B cell (primary cell): ENCODE measurements at regions not wholly inside any gene's neighbourhood (a gene's known extent, or its start where the extent isn't known, plus 50 kb on each side); places are given as distances from the start of the nearest gene placed in this dataset.

Experiments used
- ATAC-seq: fragments of 200-7000 bp; cut with Tn5 transposase; one replicate; pipeline ENCODE4 v1.10.0; 2021; ENCODE audit warnings: low read depth, mild to moderate bottlenecking, moderate number of reproducible peaks, moderate library complexity
- CTCF ChIA-PET: fragments of 350-600 bp; sonication (Branson Sonifier 250); formaldehyde crosslinking; loops from one replicate; lab custom pipeline; 2021; ENCODE audit warnings: antibody characterized with exemption, inconsistent platforms; lab: Charles Lee
- POLR2A ChIA-PET: fragments of 350-600 bp; sonication (Branson Sonifier 250); formaldehyde crosslinking; loops from one replicate; lab custom pipeline; 2021; ENCODE audit warnings: antibody characterized with exemption; lab: Charles Lee
- DNase-seq: peaks from one replicate; pipeline ENCODE4 v3.0.0; 2013
- H2AFZ ChIP-seq: 2 replicates; pipeline ENCODE4 v1.6.1; 2012; ENCODE audit warnings: mild to moderate bottlenecking, low read depth, low read length; ENCODE audit not compliant: insufficient read depth, poor library complexity, severe bottlenecking
- H3K27ac ChIP-seq, 2 donors: 1 replicate in 1 of 2; 2 replicates in 1 of 2; pipeline ENCODE4 v1.5.1; 2012 to 2013; ENCODE audit warnings: low read length in 2 of 2, mild to moderate bottlenecking in 2 of 2, moderate library complexity in 1 of 2
- H3K27me3 ChIP-seq, 4 experiments: fragments of 200-600 bp in 1 of 4; sonication (generic) in 1 of 4; replicated peaks in 1 of 4; 1 replicate in 2 of 4; 2 replicates in 2 of 4; pipeline versions ENCODE4 v1.6.1 to v1.7.0; 2013 to 2016; ENCODE audit warnings: low read length in 3 of 4, mild to moderate bottlenecking in 2 of 4, mixed read lengths in 1 of 4, moderate library complexity in 1 of 4; ENCODE audit not compliant: insufficient read depth in 4 of 4, control insufficient read depth in 3 of 4; ENCODE audit errors: control extremely low read depth in 1 of 4
- H3K36me3 ChIP-seq, 2 experiments: replicated peaks in 1 of 2; 1 replicate in 1 of 2; 2 replicates in 1 of 2; pipeline versions ENCODE4 v1.6.1 to v1.7.1; 2013; ENCODE audit warnings: low read length in 1 of 2; ENCODE audit not compliant: insufficient read depth in 2 of 2, control insufficient read depth in 1 of 2; ENCODE audit errors: control extremely low read depth in 1 of 2, extremely low read depth in 1 of 2
- H3K4me1 ChIP-seq, 2 donors: fragments of 200-600 bp in 1 of 2; sonication (generic) in 1 of 2; 1 replicate in 1 of 2; 2 replicates in 1 of 2; pipeline versions ENCODE4 v1.5.1 to v1.6.1; 2013 to 2017; ENCODE audit warnings: low read length in 2 of 2; ENCODE audit not compliant: control insufficient read depth in 2 of 2, insufficient read depth in 2 of 2
- H3K4me2 ChIP-seq: replicated peaks from 2 replicates; pipeline ENCODE3; 2012; ENCODE audit warnings: mild to moderate bottlenecking, low read depth, low read length; ENCODE audit not compliant: poor library complexity, severe bottlenecking
- H3K4me3 ChIP-seq, 5 experiments: fragments of 200-600 bp in 1 of 5; sonication (generic) in 1 of 5; 1 replicate in 3 of 5; 2 replicates in 2 of 5; pipeline versions ENCODE4 v1.5.1 to v1.7.0; 2011 to 2016; ENCODE audit warnings: low read length in 4 of 5, mild to moderate bottlenecking in 4 of 5, low read depth in 2 of 5, control low read depth in 1 of 5, moderate library complexity in 1 of 5; ENCODE audit not compliant: insufficient read depth in 1 of 5; ENCODE audit errors: control extremely low read depth in 1 of 5, extremely low read depth in 1 of 5
- H3K79me2 ChIP-seq: fragments of 200-600 bp; sonication (generic); one replicate; pipeline ENCODE4 v1.6.0; 2016; ENCODE audit warnings: low read length; ENCODE audit not compliant: control insufficient read depth, insufficient read depth
- H3K9ac ChIP-seq: fragments of 200-600 bp; sonication (generic); 2 replicates; pipeline ENCODE4 v1.6.1; 2017; ENCODE audit warnings: mild to moderate bottlenecking, low read length, moderate library complexity
- H3K9me3 ChIP-seq, 3 donors: one replicate each; pipeline versions ENCODE4 v1.6.1 to v1.7.1; 2013; ENCODE audit warnings: low read length in 2 of 3; ENCODE audit not compliant: control insufficient read depth in 2 of 3, insufficient read depth in 1 of 3; ENCODE audit errors: control extremely low read depth in 1 of 3
- H4K20me1 ChIP-seq: 2 replicates; pipeline ENCODE4 v1.6.0; 2012; ENCODE audit warnings: mild to moderate bottlenecking, low read length; ENCODE audit not compliant: insufficient read depth, control insufficient read depth, poor library complexity, severe bottlenecking
- H3K27ac Mint-ChIP-seq: one replicate; pipeline ENCODE4 v1.8.0; 2021; ENCODE audit warnings: mixed read lengths
- H3K27me3 Mint-ChIP-seq: one replicate; pipeline ENCODE4 v1.8.0; 2021; ENCODE audit warnings: mixed read lengths
- H3K4me1 Mint-ChIP-seq: one replicate; pipeline ENCODE4 v1.8.0; 2021; ENCODE audit warnings: mixed read lengths
- H3K4me3 Mint-ChIP-seq: one replicate; pipeline ENCODE4 v1.8.0; 2021; ENCODE audit warnings: mixed read lengths
- H3K9me3 Mint-ChIP-seq: one replicate; pipeline ENCODE4 v1.8.0; 2022; ENCODE audit warnings: mixed read lengths; ENCODE audit not compliant: insufficient read depth
- CTCF ChIP-seq: fragments of 200-600 bp; IDR thresholded peaks from one replicate; pipeline ENCODE4 v1.8.0; 2022; ENCODE audit warnings: antibody characterized with exemption, mild to moderate bottlenecking
- EZH2 ChIP-seq: IDR thresholded peaks from 2 replicates; pipeline ENCODE4 v1.6.1; 2012; ENCODE audit warnings: borderline replicate concordance, low read depth, mild to moderate bottlenecking, moderate library complexity, low read length; ENCODE audit not compliant: insufficient read depth, poor library complexity, severe bottlenecking
- WGBS: methylation state at CpG from one replicate; pipeline ENCODE4 v1.1.5; 2013; ENCODE audit warnings: missing lambda C conversion rate; ENCODE audit not compliant: insufficient coverage; 5-methylcytosine and 5-hydroxymethylcytosine counted together
- intact Hi-C: fragments of 100-400 bp; cut with micrococcal nuclease; formaldehyde crosslinking; loops from one replicate; pipeline ENCODE4 v1.10.0; 2022

DNA sequence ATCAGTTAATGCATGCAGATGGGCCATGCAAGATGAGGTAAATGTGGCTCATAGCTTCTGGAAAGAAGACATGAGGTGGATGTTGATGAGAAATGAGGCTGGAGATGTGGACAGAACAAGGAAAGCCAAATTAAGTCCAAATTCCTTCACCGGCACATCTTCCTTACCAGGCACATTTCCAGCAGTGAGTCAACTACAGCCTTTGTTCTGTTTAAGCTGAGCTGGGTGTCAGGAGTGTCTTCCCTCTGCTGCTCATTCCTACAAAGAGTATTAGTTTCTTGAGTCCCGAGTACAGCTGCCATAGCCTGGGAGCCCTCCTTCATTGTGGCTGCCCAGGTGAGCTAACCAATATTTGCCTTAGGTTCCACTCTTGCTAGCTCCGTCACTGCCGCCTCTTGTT is 945.0 kb downstream of the SLC4A3 start:
- H3K4me2 ChIP-seq: no peak overlapping the region
- H3K27ac ChIP-seq: no peak overlapping the region
- Mint-ChIP-seq H3K4me1 (no peaks in the 10 kb centered on the region), H3K27me3 (no peaks in the 10 kb centered on the region), H3K9me3 (no peaks in the 10 kb centered on the region), H3K27ac (no peak overlapping the region), H3K4me3 (no peak overlapping the region)
- ChIA-PET POLR2A (no interaction called here), CTCF (no interaction called here)
- DNase-seq (no peak), ATAC-seq (no peak)
- no peak overlapping the region for H3K9ac ChIP-seq
- no peak overlapping the region for H3K4me3 ChIP-seq
- H2AFZ ChIP-seq: no peak overlapping the region
- no peak for TF ChIP-seq EZH2
- TF ChIP-seq CTCF: no peak
- H3K9me3 ChIP-seq: peaks cover 0 to 3% (median 0%) of the 10 kb centered on the region in 3 donors
- H4K20me1 ChIP-seq: no peaks in the 10 kb centered on the region
- H3K27me3 ChIP-seq: no peaks in the 10 kb centered on the region
- H3K36me3 ChIP-seq: no peaks in the 10 kb centered on the region
- no peaks in the 10 kb centered on the region for H3K79me2 ChIP-seq
- no CpG with 5 or more reads among the region's 4 CpGs for WGBS
- no peaks in the 10 kb centered on the region for H3K4me1 ChIP-seq
- intact Hi-C loops: no loop called here

DNA sequence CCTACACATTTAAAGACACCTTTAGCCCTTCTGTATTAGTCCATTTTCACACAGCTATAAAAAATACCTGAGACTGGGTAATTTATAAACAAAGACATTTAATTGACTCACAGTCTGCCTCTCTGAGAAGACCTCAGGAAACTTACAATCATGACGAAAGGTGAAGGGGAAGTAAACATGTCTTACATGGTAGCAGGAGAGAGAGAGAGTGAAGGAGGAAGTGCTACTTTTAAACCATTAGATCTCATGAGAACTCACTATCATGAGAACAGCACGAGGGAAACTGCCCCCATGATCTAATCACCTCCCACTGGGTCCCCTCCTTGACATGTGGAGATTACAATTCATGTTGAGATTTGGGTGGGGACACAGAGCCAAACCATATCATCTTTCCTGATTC is 946.6 kb downstream of the SLC4A3 start:
- no peaks in the 10 kb centered on the region for H3K36me3 ChIP-seq
- Mint-ChIP-seq H3K9me3 (no peaks in the 10 kb centered on the region), H3K4me1 (no peaks in the 10 kb centered on the region), H3K4me3 (no peak overlapping the region), H3K27me3 (no peaks in the 10 kb centered on the region), H3K27ac (no peak overlapping the region)
- H3K27ac ChIP-seq: no peak overlapping the region
- no peak overlapping the region for H2AFZ ChIP-seq
- H3K27me3 ChIP-seq: no peaks in the 10 kb centered on the region
- ChIA-PET CTCF (no interaction called here), POLR2A (no interaction called here)
- no peak overlapping the region for H3K9ac ChIP-seq
- DNase-seq (no peak), ATAC-seq (no peak)
- no peak overlapping the region for H3K4me2 ChIP-seq
- no peaks in the 10 kb centered on the region for H3K79me2 ChIP-seq
- H4K20me1 ChIP-seq: no peaks in the 10 kb centered on the region
- no peaks in the 10 kb centered on the region for H3K9me3 ChIP-seq
- no peak overlapping the region for H3K4me3 ChIP-seq
- WGBS: no CpG with 5 or more reads among the region's 2 CpGs
- H3K4me1 ChIP-seq: no peaks in the 10 kb centered on the region
- intact Hi-C loops: no loop called here
- no peak for TF ChIP-seq CTCF
